ENCODE measurements at regions not wholly inside any gene's neighbourhood (a gene's known extent, or its start where the extent isn't known, plus 50 kb on each side); places are given as distances from the start of the nearest gene placed in this dataset.

GRCh38 chr6:27593200-27593818 lies 120.4 kb upstream of the ZNF184 start (continued):
- TF ChIP-seq CHCHD3 (CRISPR knock-in tag; IDR thresholded peaks at IDR 0.05) (no peak), GATAD2A (CRISPR knock-in tag; IDR thresholded peaks at IDR 0.05) (no peak), ZNF512 (CRISPR knock-in tag; IDR thresholded peaks at IDR 0.05) (no peak), ZNF615 (CRISPR knock-in tag; IDR thresholded peaks at IDR 0.05; ENCODE audit: borderline replicate concordance) (no peak), ZNF331 (CRISPR knock-in tag; IDR thresholded peaks at IDR 0.05) (no peak), NR2F6 (IDR thresholded peaks at IDR 0.05) (no peak), NR2F6 (CRISPR knock-in tag; IDR thresholded peaks at IDR 0.05) (no peak), AKNA (CRISPR knock-in tag; IDR thresholded peaks at IDR 0.05; ENCODE audit: borderline replicate concordance) (no peak), NR3C1 (CRISPR knock-in tag; IDR thresholded peaks at IDR 0.05) (no peak), ZNF530 (CRISPR knock-in tag; IDR thresholded peaks at IDR 0.05; ENCODE audit: low read depth) (no peak), MAFG (CRISPR knock-in tag; IDR thresholded peaks at IDR 0.05) (no peak), ZNF296 (CRISPR knock-in tag; conservative IDR thresholded peaks at IDR 0.05) (no peak), HIC2 (CRISPR knock-in tag; IDR thresholded peaks at IDR 0.05; ENCODE audit: low read depth) (no peak), TRIM22 (IDR thresholded peaks at IDR 0.05) (no peak), ZNF589 (CRISPR knock-in tag; conservative IDR thresholded peaks at IDR 0.05) (no peak), GLI4 (CRISPR knock-in tag; IDR thresholded peaks at IDR 0.05; ENCODE audit: borderline replicate concordance) (no peak), YY1 (IDR thresholded peaks at IDR 0.05; ENCODE audit: insufficient read depth, insufficient replicate concordance, low read depth, low read length) (no peak), ZNF678 (CRISPR knock-in tag; IDR thresholded peaks at IDR 0.05) (no peak)

All from HepG2 (cell line).